Liver (tissue), 8 donors: ENCODE measurements at regions not wholly inside any gene's neighbourhood (a gene's known extent, or its start where the extent isn't known, plus 50 kb on each side); places are given as distances from the start of the nearest gene placed in this dataset.

Experiments used
- DNase-seq: peaks from one replicate; pipeline ENCODE4 v3.0.0-alpha.2; 2017; ENCODE audit warnings: low spot score
- H3K27ac ChIP-seq, 2 donors: one replicate each; pipeline ENCODE4 v1.7.0; 2013; ENCODE audit warnings: inconsistent platforms in 2 of 2, low read length in 2 of 2, control low read depth in 1 of 2, low read depth in 1 of 2, mild to moderate bottlenecking in 1 of 2
- H3K27me3 ChIP-seq, 4 donors: one replicate each; pipeline versions ENCODE4 v1.6.1 to v1.7.0; 2013; ENCODE audit warnings: low read length in 3 of 4, inconsistent platforms in 1 of 4, mild to moderate bottlenecking in 1 of 4, moderate library complexity in 1 of 4; ENCODE audit not compliant: control insufficient read depth in 4 of 4, insufficient read depth in 4 of 4
- H3K36me3 ChIP-seq, 4 donors: one replicate each; pipeline versions ENCODE4 v1.6.1 to v1.7.0; 2013; ENCODE audit warnings: low read length in 3 of 4, mild to moderate bottlenecking in 3 of 4, low read depth in 1 of 4, moderate library complexity in 1 of 4; ENCODE audit not compliant: control insufficient read depth in 4 of 4, insufficient read depth in 3 of 4
- H3K4me1 ChIP-seq, 4 donors: one replicate each; pipeline versions ENCODE4 v1.6.1 to v1.7.0; 2013; ENCODE audit warnings: low read length in 3 of 4, mild to moderate bottlenecking in 3 of 4, moderate library complexity in 1 of 4; ENCODE audit not compliant: control insufficient read depth in 4 of 4, insufficient read depth in 4 of 4
- H3K4me3 ChIP-seq, 3 donors: one replicate each; pipeline versions ENCODE4 v1.6.1 to v1.7.0; 2013; ENCODE audit warnings: low read length in 3 of 3, control low read depth in 1 of 3, low read depth in 1 of 3, mild to moderate bottlenecking in 1 of 3
- H3K9ac ChIP-seq, 2 donors: one replicate each; pipeline ENCODE4 v1.7.0; 2013; ENCODE audit warnings: low read length in 2 of 2, mild to moderate bottlenecking in 2 of 2, moderate library complexity in 2 of 2, control low read depth in 1 of 2, low read depth in 1 of 2
- H3K9me3 ChIP-seq, 4 donors: one replicate each; pipeline versions ENCODE4 v1.6.1 to v1.7.0; 2013; ENCODE audit warnings: low read length in 3 of 4; ENCODE audit not compliant: control insufficient read depth in 4 of 4
- CTCF ChIP-seq: fragments of 150-350 bp; IDR thresholded peaks from 2 replicates; pipeline ENCODE4 v1.5.1; 2017; ENCODE audit warnings: improper control_type of control experiment, low read depth, low read length; ENCODE audit not compliant: missing input control
- FOXA2 ChIP-seq: IDR thresholded peaks from 2 replicates; pipeline ENCODE4 v1.6.1; 2016; ENCODE audit warnings: antibody characterized with exemption
- HNF4A ChIP-seq, 2 donors: conservative IDR thresholded peaks; 2 replicates each; pipeline ENCODE4 v1.6.1; 2016; ENCODE audit warnings: antibody characterized with exemption in 2 of 2, mild to moderate bottlenecking in 2 of 2
- HNF4G ChIP-seq: IDR thresholded peaks from 2 replicates; pipeline ENCODE4 v1.6.1; 2016; ENCODE audit warnings: antibody characterized with exemption
- JUND ChIP-seq, 2 donors: IDR thresholded peaks; 2 replicates each; pipeline ENCODE4 v1.6.1; 2016; ENCODE audit warnings: antibody characterized with exemption in 2 of 2
- NR2F2 ChIP-seq: IDR thresholded peaks from 2 replicates; pipeline ENCODE4 v1.6.1; 2016; ENCODE audit warnings: antibody characterized with exemption
- RAD21 ChIP-seq, 2 donors: IDR thresholded peaks; 2 replicates each; pipeline ENCODE4 v1.6.1; 2016; ENCODE audit warnings: antibody characterized with exemption in 2 of 2, mild to moderate bottlenecking in 2 of 2
- REST ChIP-seq: IDR thresholded peaks from 2 replicates; pipeline ENCODE4 v1.6.1; 2016; ENCODE audit warnings: antibody characterized with exemption, mild to moderate bottlenecking
- RXRA ChIP-seq, 2 donors: IDR thresholded peaks; 2 replicates each; pipeline ENCODE4 v1.6.1; 2017 to 2018; ENCODE audit warnings: antibody characterized with exemption in 2 of 2, mild to moderate bottlenecking in 1 of 2
- SP1 ChIP-seq: IDR thresholded peaks from 2 replicates; pipeline ENCODE4 v1.6.1; 2018; ENCODE audit warnings: antibody characterized with exemption, mild to moderate bottlenecking
- YY1 ChIP-seq: IDR thresholded peaks from 2 replicates; pipeline ENCODE4 v1.6.1; 2016; ENCODE audit warnings: antibody characterized with exemption, mild to moderate bottlenecking
- WGBS: extraction: QIAGEN DNeasy Blood & Tissue Kit; methylation state at CpG from one replicate; pipeline ENCODE4 v1.1.7; 2013; 5-methylcytosine and 5-hydroxymethylcytosine counted together
- TF ChIP-seq, protein P1 (sequence below): IDR thresholded peaks from 2 replicates; pipeline ENCODE4 v1.6.1; 2016; ENCODE audit warnings: antibody characterized with exemption
- TF ChIP-seq, protein P2 (sequence below): IDR thresholded peaks from 2 replicates; pipeline ENCODE4 v1.6.1; 2016; ENCODE audit warnings: antibody characterized with exemption
- donor health status: healthy.
- donor health status: healthy.
- donor health status: healthy.
- donor health status: healthy.
- donor health status: healthy.

DNA sequence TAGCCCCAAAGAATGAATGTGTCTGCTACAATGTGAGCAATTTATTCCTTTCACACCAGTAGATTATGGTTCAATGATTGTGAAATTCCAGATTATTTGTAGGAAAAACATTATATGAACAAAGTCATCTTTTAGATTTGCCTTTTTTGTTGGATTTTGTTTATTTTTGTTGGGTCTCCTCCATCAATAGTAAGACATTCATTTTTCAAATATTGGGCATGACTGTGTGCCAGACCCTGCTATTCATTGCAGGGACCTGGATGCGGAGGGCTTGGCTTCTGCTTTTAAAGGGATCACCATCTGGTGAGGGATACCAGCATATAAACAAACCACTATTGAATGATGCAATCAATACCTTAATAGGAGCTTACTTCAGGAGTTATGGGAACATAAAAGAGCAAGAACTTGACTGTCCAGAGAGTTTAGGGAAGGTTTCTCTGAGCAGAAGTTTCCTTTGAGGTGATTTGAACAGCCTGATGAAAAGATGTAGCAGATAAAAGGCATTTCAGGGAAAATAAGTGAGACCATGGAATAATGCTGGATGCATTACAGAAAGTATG, 486.7 kb downstream of the EPHA4 start:
- 93% methylated on average over 1 of the region's 1 CpG for WGBS
- TF ChIP-seq RXRA (IDR thresholded peaks at IDR 0.05) (no peak), NR2F2 (no peak), FOXA2 (no peak), SP1 (no peak), YY1 (no peak), RAD21 (IDR thresholded peaks at IDR 0.05) (no peak), JUND (IDR thresholded peaks at IDR 0.05) (no peak), REST (no peak)

GRCh38 chr2:221085936-221086335, 486.2 kb downstream of the EPHA4 start:
- Histone ChIP-seq H3K36me3 (no peaks in the 10 kb centered on the region), H3K4me3 (no peak overlapping the region), H3K9ac (no peak overlapping the region), H3K27me3 (no peaks in the 10 kb centered on the region), H3K9me3 (no peaks in the 10 kb centered on the region), H3K4me1 (no peaks in the 10 kb centered on the region), H3K27ac (no peak overlapping the region)
- 70% methylated on average over 1 of the region's 1 CpG for WGBS
- no peak for TF ChIP-seq YY1
- DNase-seq, result no peak

More for the DNA sequence above, 486.7 kb downstream of the EPHA4 start:
- H3K27me3 ChIP-seq, result no peaks in the 10 kb centered on the region
- no peaks in the 10 kb centered on the region for H3K9me3 ChIP-seq
- no peaks in the 10 kb centered on the region for H3K36me3 ChIP-seq
- no peak for DNase-seq
- H3K27ac ChIP-seq, result no peak overlapping the region
- no peaks in the 10 kb centered on the region for H3K4me1 ChIP-seq
- H3K4me3 ChIP-seq, result no peak overlapping the region
- no peak overlapping the region for H3K9ac ChIP-seq

GRCh38 chr2:221087779-221088178, 484.3 kb downstream of the EPHA4 start:
- no peaks in the 10 kb centered on the region for H3K9me3 ChIP-seq
- no peak for DNase-seq
- H3K27ac ChIP-seq, result no peak overlapping the region
- no peaks in the 10 kb centered on the region for H3K4me1 ChIP-seq
- no peak overlapping the region for H3K4me3 ChIP-seq
- no peaks in the 10 kb centered on the region for H3K27me3 ChIP-seq
- TF ChIP-seq CTCF, result no peak
- TF ChIP-seq, protein P1, sequence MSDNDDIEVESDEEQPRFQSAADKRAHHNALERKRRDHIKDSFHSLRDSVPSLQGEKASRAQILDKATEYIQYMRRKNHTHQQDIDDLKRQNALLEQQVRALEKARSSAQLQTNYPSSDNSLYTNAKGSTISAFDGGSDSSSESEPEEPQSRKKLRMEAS, result no peak
- no peak for TF ChIP-seq RAD21 (IDR thresholded peaks at IDR 0.05)
- no peak for TF ChIP-seq FOXA2
- TF ChIP-seq JUND (IDR thresholded peaks at IDR 0.05), result no peak
- no peak for TF ChIP-seq NR2F2
- no peak for TF ChIP-seq SP1
- no peak for TF ChIP-seq REST
- TF ChIP-seq, protein P2, sequence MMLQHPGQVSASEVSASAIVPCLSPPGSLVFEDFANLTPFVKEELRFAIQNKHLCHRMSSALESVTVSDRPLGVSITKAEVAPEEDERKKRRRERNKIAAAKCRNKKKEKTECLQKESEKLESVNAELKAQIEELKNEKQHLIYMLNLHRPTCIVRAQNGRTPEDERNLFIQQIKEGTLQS, result no peak
- no peak for TF ChIP-seq RXRA (IDR thresholded peaks at IDR 0.05)
- no peak for TF ChIP-seq HNF4G
- no peak for TF ChIP-seq HNF4A (conservative IDR thresholded peaks at IDR 0.05)
- 76% methylated on average over 7 of the region's 7 CpGs for WGBS
- no peak overlapping the region for H3K9ac ChIP-seq
- no peaks in the 10 kb centered on the region for H3K36me3 ChIP-seq
